Prostate gland (tissue), 2 donors: ENCODE measurements at regions not wholly inside any gene's neighbourhood (a gene's known extent, or its start where the extent isn't known, plus 50 kb on each side); places are given as distances from the start of the nearest gene placed in this dataset.

Source experiments
- CTCF ChIP-seq, 4 experiments: fragments of 200-600 bp in 2 of 4; fragments of 450-650 bp in 2 of 4; sonication (generic) in 2 of 4; IDR thresholded peaks; 1 replicate in 3 of 4; 2 replicates in 1 of 4; pipeline ENCODE4 v1.5.1; 2016 to 2019; ENCODE audit warnings: antibody characterized with exemption in 4 of 4, mild to moderate bottlenecking in 2 of 4, moderate library complexity in 2 of 4
- POLR2A ChIP-seq: fragments of 450-650 bp; IDR thresholded peaks from one replicate; pipeline ENCODE4 v1.6.1; 2016; ENCODE audit warnings: antibody characterized with exemption, mild to moderate bottlenecking

DNA sequence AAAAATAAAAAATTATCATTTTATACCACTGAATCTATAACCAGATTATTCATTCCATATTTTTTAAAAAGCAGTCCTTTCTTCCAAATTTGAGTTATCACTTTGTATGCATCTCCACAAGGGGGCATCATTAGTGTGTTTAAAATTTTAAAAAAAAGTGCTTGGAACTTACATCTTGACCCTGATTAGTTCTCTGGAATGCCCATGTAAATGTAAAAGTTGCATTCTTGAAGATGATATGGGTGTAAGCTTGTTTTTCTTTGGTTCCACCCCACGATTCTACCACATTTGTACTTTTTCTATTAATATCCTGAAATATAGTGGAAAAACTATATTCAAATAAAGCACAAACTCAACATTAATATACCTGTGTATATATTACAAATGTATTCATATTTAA, 144.9 kb downstream of the ELAPOR2 start:
- TF ChIP-seq POLR2A, result no peak
- TF ChIP-seq CTCF (IDR thresholded peaks at IDR 0.05), result peak in 3 of 4 experiments; percentile 16 to 35 (median 29)
